ENCODE measurements at regions not wholly inside any gene's neighbourhood (a gene's known extent, or its start where the extent isn't known, plus 50 kb on each side); places are given as distances from the start of the nearest gene placed in this dataset.

DNA sequence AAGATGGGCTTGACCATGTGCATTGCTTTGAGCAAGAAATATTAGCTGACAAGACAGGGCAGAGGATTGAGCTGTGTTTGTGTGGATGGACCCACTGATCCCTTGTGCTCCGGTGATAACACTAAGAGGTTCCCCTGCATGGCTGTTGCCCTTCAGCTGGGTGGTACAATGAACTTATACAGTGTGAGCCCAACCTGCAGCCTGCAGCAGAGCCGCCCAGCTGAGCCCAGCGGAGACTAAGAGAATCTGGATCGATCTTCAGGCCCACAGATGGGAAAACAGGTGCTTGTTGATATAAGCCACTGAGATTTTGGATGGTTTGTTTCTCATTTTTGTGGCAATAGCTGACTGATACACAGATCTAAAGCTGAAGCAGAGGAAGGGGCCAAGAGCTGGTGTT lies 177.4 kb upstream of the SYT13 start:
- H3K27ac ChIP-seq, result no peak overlapping the region
- no peak for TF ChIP-seq ZFX (IDR thresholded peaks at IDR 0.05)
- TF ChIP-seq, protein P1, sequence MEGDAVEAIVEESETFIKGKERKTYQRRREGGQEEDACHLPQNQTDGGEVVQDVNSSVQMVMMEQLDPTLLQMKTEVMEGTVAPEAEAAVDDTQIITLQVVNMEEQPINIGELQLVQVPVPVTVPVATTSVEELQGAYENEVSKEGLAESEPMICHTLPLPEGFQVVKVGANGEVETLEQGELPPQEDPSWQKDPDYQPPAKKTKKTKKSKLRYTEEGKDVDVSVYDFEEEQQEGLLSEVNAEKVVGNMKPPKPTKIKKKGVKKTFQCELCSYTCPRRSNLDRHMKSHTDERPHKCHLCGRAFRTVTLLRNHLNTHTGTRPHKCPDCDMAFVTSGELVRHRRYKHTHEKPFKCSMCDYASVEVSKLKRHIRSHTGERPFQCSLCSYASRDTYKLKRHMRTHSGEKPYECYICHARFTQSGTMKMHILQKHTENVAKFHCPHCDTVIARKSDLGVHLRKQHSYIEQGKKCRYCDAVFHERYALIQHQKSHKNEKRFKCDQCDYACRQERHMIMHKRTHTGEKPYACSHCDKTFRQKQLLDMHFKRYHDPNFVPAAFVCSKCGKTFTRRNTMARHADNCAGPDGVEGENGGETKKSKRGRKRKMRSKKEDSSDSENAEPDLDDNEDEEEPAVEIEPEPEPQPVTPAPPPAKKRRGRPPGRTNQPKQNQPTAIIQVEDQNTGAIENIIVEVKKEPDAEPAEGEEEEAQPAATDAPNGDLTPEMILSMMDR (conservative IDR thresholded peaks at IDR 0.05), result no peak

GRCh38 chr11:45461514-45461913 lies 175.4 kb upstream of the SYT13 start:
- H3K27ac ChIP-seq, result no peak overlapping the region
- TF ChIP-seq, protein P1 (conservative IDR thresholded peaks at IDR 0.05), result no peak
- no peak for TF ChIP-seq ZFX (IDR thresholded peaks at IDR 0.05)

- no peak overlapping the region for H3K27ac ChIP-seq
- no peak for TF ChIP-seq ZFX (IDR thresholded peaks at IDR 0.05)
- TF ChIP-seq, protein P1 (conservative IDR thresholded peaks at IDR 0.05), result no peak
These were observed 173.3 kb upstream of the SYT13 start for GRCh38 chr11:45459491-45459890.

DNA sequence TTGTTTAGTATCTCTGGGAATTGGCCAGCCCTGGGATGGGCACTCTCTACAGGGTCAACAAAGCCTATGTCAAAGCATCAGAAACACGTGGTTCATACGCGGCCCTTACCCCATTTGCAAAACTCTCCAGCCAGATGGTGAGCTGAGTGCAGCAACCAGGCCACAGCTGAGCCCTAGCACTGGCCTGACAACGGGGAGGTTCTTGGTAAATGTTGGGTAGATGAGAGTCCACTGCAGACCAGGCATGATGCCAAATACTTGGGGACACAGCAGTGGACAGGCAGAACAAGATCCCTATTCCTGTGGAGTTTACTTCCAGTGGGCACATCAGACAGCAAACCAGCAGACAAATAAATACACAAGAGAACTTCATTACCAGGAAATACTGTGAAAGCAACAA lies 172.1 kb upstream of the SYT13 start:
- TF ChIP-seq, protein P1 (conservative IDR thresholded peaks at IDR 0.05), result no peak
- no peak for TF ChIP-seq ZFX (IDR thresholded peaks at IDR 0.05)
- H3K27ac ChIP-seq, result no peak overlapping the region

- TF ChIP-seq ZFX (IDR thresholded peaks at IDR 0.05), result no peak
- TF ChIP-seq, protein P1 (conservative IDR thresholded peaks at IDR 0.05), result no peak
- no peak overlapping the region for H3K27ac ChIP-seq
These were observed 171.5 kb upstream of the SYT13 start for GRCh38 chr11:45457649-45458048.

DNA sequence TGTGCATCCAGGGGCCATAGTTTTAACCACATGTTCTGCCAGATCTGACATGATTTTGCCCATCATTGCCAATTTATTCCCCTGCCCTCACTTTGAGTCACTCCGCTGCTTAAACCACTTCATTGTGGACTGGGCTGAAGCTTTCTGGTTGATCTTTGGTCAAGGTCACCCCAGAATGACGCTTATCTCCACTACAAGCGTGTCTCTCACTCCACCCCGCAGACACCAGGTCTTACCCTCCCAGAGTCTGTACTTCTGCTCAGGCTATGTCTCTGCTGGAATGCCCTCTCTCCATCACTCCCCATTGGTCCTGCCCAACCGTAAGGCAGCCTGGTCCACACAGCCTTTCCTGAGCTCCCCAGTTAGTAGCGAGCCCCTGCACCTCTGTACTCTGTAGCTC lies 170.5 kb upstream of the SYT13 start:
- no peak overlapping the region for H3K27ac ChIP-seq
- TF ChIP-seq, protein P1 (conservative IDR thresholded peaks at IDR 0.05), result no peak
- TF ChIP-seq ZFX (IDR thresholded peaks at IDR 0.05), result no peak

- TF ChIP-seq, protein P1 (conservative IDR thresholded peaks at IDR 0.05), result no peak
- TF ChIP-seq ZFX (IDR thresholded peaks at IDR 0.05), result no peak
- H3K27ac ChIP-seq, result no peak overlapping the region
These were observed 169.4 kb upstream of the SYT13 start for GRCh38 chr11:45455536-45455935.

Measured in C4-2B (cell line).